Transverse colon (tissue), 4 donors: ENCODE measurements at regions not wholly inside any gene's neighbourhood (a gene's known extent, or its start where the extent isn't known, plus 50 kb on each side); places are given as distances from the start of the nearest gene placed in this dataset.

ENCODE experiments used
- DNase-seq: peaks from one replicate; pipeline ENCODE4 v3.0.0-alpha.2; 2019
- H3K27ac ChIP-seq, 4 donors: fragments of 200-600 bp; sonication (generic); 2 replicates each; pipeline ENCODE4 v1.5.1; 2016 to 2018; ENCODE audit warnings: inconsistent platforms in 4 of 4
- H3K27me3 ChIP-seq: fragments of 200-600 bp; sonication (generic); 2 replicates; pipeline ENCODE4 v1.5.1; 2017; ENCODE audit warnings: inconsistent platforms
- H3K36me3 ChIP-seq, 4 donors: fragments of 200-600 bp; sonication (generic); 2 replicates each; pipeline ENCODE4 v1.5.1; 2017 to 2019; ENCODE audit warnings: inconsistent platforms in 4 of 4
- H3K4me1 ChIP-seq, 4 donors: fragments of 200-600 bp; sonication (generic); 2 replicates each; pipeline ENCODE4 v1.5.1; 2017 to 2020; ENCODE audit warnings: inconsistent platforms in 4 of 4
- H3K4me3 ChIP-seq, 4 donors: fragments of 200-600 bp; sonication (generic); 1 replicate in 1 of 4; 2 replicates in 3 of 4; pipeline versions ENCODE4 v1.5.1 to v1.6.1; 2017 to 2019; ENCODE audit warnings: inconsistent platforms in 4 of 4
- H3K9me3 ChIP-seq, 2 donors: fragments of 200-600 bp; sonication (generic); 2 replicates each; pipeline ENCODE4 v1.5.1; 2017 to 2019; ENCODE audit warnings: inconsistent platforms in 2 of 2
- CTCF ChIP-seq, 5 experiments: fragments of 200-600 bp in 3 of 5; fragments of 450-650 bp in 2 of 5; sonication (generic) in 3 of 5; IDR thresholded peaks; 1 replicate in 2 of 5; 2 replicates in 3 of 5; pipeline ENCODE4 v1.5.1; 2016 to 2017; ENCODE audit warnings: antibody characterized with exemption in 5 of 5, inconsistent platforms in 3 of 5, mild to moderate bottlenecking in 2 of 5, moderate library complexity in 1 of 5
- EP300 ChIP-seq: sonication (generic); formaldehyde crosslinking; IDR thresholded peaks from one replicate; pipeline ENCODE4 v1.6.1; 2017; ENCODE audit warnings: antibody characterized with exemption, low read depth
- POLR2A ChIP-seq: fragments of 450-650 bp; IDR thresholded peaks from one replicate; pipeline ENCODE4 v1.6.1; 2016; ENCODE audit warnings: antibody characterized with exemption, mild to moderate bottlenecking, moderate library complexity
- POLR2AphosphoS5 ChIP-seq, 3 donors: sonication (generic); formaldehyde crosslinking; IDR thresholded peaks; one replicate each; pipeline ENCODE4 v1.6.1; 2016; ENCODE audit warnings: antibody characterized with exemption in 3 of 3
- WGBS, 2 donors: methylation state at CpG; one replicate each; pipeline ENCODE4 v1.1.5; 2018; ENCODE audit warnings: low coverage in 1 of 2; 5-methylcytosine and 5-hydroxymethylcytosine counted together
- in situ Hi-C, 4 donors: fragments of 200-750 bp; cut with MboI; loops; one replicate each; pipeline versions ENCODE4 v1.15.0 to v1.15.1; 2017; ENCODE audit warnings: low sequenced_read_pairs in 3 of 4, low pct_ligation_motif_present in 1 of 4, low pct_unique_long_range_greater_than_20kb in 1 of 4
- intact Hi-C: fragments of 100-400 bp; cut with DNase I; formaldehyde crosslinking; loops from one replicate; pipeline ENCODE4 v1.15.1; 2023; ENCODE audit warnings: low total_unique reads

GRCh38 chr6:126440923-126441322, 101.0 kb downstream of the CENPW start:
- no peaks in the 10 kb centered on the region for H3K27me3 ChIP-seq
- H3K27ac ChIP-seq, result no peak overlapping the region
- TF ChIP-seq POLR2AphosphoS5 (IDR thresholded peaks at IDR 0.05) (no peak), POLR2A (no peak), EP300 (no peak), CTCF (IDR thresholded peaks at IDR 0.05) (no peak)
- H3K4me1 ChIP-seq, result no peaks in the 10 kb centered on the region
- H3K36me3 ChIP-seq, result no peaks in the 10 kb centered on the region
- intact Hi-C loops, result no loop called here
- no peak for DNase-seq
- no peaks in the 10 kb centered on the region for H3K9me3 ChIP-seq
- in situ Hi-C loops, result no loop called here
- WGBS, 2 donors, result 67 to 86% methylated on average over 1 to 2 of the region's 2 CpGs
- H3K4me3 ChIP-seq, result no peak overlapping the region

GRCh38 chr6:126444659-126445273, 104.9 kb downstream of the CENPW start:
- DNase-seq, result no peak
- in situ Hi-C loops, result no loop called here
- TF ChIP-seq EP300 (no peak), POLR2A (no peak), CTCF (IDR thresholded peaks at IDR 0.05) (no peak), POLR2AphosphoS5 (IDR thresholded peaks at IDR 0.05) (no peak)
- Histone ChIP-seq H3K36me3 (no peaks in the 10 kb centered on the region), H3K4me1 (no peaks in the 10 kb centered on the region), H3K4me3 (no peak overlapping the region), H3K27me3 (no peaks in the 10 kb centered on the region), H3K9me3 (no peaks in the 10 kb centered on the region), H3K27ac (no peak overlapping the region)
- intact Hi-C loops, result no loop called here

- in situ Hi-C loops, result no loop called here
- no peak overlapping the region for H3K27ac ChIP-seq
Observed at GRCh38 chr6:126446248-126446647, 106.3 kb downstream of the CENPW start.

GRCh38 chr6:126447367-126447766, 107.5 kb downstream of the CENPW start:
- no peak for TF ChIP-seq CTCF (IDR thresholded peaks at IDR 0.05)
- no peak for TF ChIP-seq POLR2AphosphoS5 (IDR thresholded peaks at IDR 0.05)
- TF ChIP-seq EP300, result no peak
- no peak for TF ChIP-seq POLR2A
- Histone ChIP-seq H3K27me3 (no peaks in the 10 kb centered on the region), H3K4me1 (no peaks in the 10 kb centered on the region), H3K36me3 (no peaks in the 10 kb centered on the region), H3K27ac (no peak overlapping the region), H3K4me3 (no peak overlapping the region), H3K9me3 (no peaks in the 10 kb centered on the region)
- in situ Hi-C loops (no loop called here), intact Hi-C loops (no loop called here)
- no peak for DNase-seq

More at GRCh38 chr6:126446248-126446647, 106.3 kb downstream of the CENPW start:
- DNase-seq, result no peak
- no peaks in the 10 kb centered on the region for H3K9me3 ChIP-seq
- no peaks in the 10 kb centered on the region for H3K27me3 ChIP-seq
- no peaks in the 10 kb centered on the region for H3K4me1 ChIP-seq
- intact Hi-C loops, result no loop called here
- no peak overlapping the region for H3K4me3 ChIP-seq
- no peaks in the 10 kb centered on the region for H3K36me3 ChIP-seq
- no peak for TF ChIP-seq EP300
- TF ChIP-seq POLR2A, result no peak
- TF ChIP-seq POLR2AphosphoS5 (IDR thresholded peaks at IDR 0.05), result no peak
- no peak for TF ChIP-seq CTCF (IDR thresholded peaks at IDR 0.05)
